Loucy (cell line): ENCODE measurements at regions not wholly inside any gene's neighbourhood (a gene's known extent, or its start where the extent isn't known, plus 50 kb on each side); places are given as distances from the start of the nearest gene placed in this dataset.

ENCODE experiments used
- H2AFZ ChIP-seq: fragments of 200-600 bp; sonication (generic); 2 replicates; pipeline ENCODE4 v1.6.0; 2016; ENCODE audit warnings: antibody characterized with exemption, mild to moderate bottlenecking, low read length, moderate library complexity
- H3F3A ChIP-seq: fragments of 200-600 bp; 2 replicates; pipeline ENCODE4 v1.6.0; 2016; ENCODE audit warnings: antibody characterized with exemption, low read depth, mild to moderate bottlenecking
- H3K27me3 ChIP-seq: fragments of 200-600 bp; sonication (generic); 2 replicates; pipeline ENCODE4 v1.6.1; 2014; ENCODE audit warnings: low read length, mild to moderate bottlenecking; ENCODE audit not compliant: insufficient read depth, poor library complexity, severe bottlenecking
- H3K36me3 ChIP-seq: fragments of 200-600 bp; sonication (generic); 2 replicates; pipeline ENCODE4 v1.6.1; 2016; ENCODE audit warnings: low read length; ENCODE audit not compliant: insufficient read depth
- H3K4me1 ChIP-seq: fragments of 200-600 bp; sonication (generic); 2 replicates; pipeline ENCODE4 v1.5.1; 2014; ENCODE audit warnings: low read length, mild to moderate bottlenecking; ENCODE audit not compliant: insufficient read depth, poor library complexity, severe bottlenecking
- H3K4me2 ChIP-seq: fragments of 200-600 bp; sonication (generic); 2 replicates; pipeline ENCODE4 v1.6.0; 2014; ENCODE audit warnings: antibody characterized with exemption, low read length, low read depth, mild to moderate bottlenecking; ENCODE audit not compliant: poor library complexity, severe bottlenecking
- H3K4me3 ChIP-seq: fragments of 200-600 bp; sonication (generic); 2 replicates; pipeline ENCODE4 v1.5.1; 2014; ENCODE audit warnings: low read length, mild to moderate bottlenecking, mixed read lengths; ENCODE audit not compliant: poor library complexity, severe bottlenecking
- H3K79me2 ChIP-seq: fragments of 200-600 bp; sonication (generic); 2 replicates; pipeline ENCODE4 v1.6.1; 2014; ENCODE audit warnings: low read length; ENCODE audit not compliant: insufficient read depth
- H3K9ac ChIP-seq: fragments of 200-600 bp; sonication (generic); 2 replicates; pipeline ENCODE4 v1.6.0; 2014; ENCODE audit warnings: mild to moderate bottlenecking, low read depth, low read length, moderate library complexity; ENCODE audit not compliant: poor library complexity, severe bottlenecking
- H3K9me2 ChIP-seq: fragments of 200-600 bp; sonication (generic); replicated peaks from 2 replicates; pipeline ENCODE4 v1.6.1; 2016; ENCODE audit warnings: low read depth, low read length, mixed read lengths
- H3K9me3 ChIP-seq: fragments of 200-600 bp; sonication (generic); 2 replicates; pipeline ENCODE4 v1.6.1; 2014; ENCODE audit warnings: mild to moderate bottlenecking, antibody characterized with exemption, low read length, low read depth; ENCODE audit not compliant: insufficient read depth
- H4K20me1 ChIP-seq: fragments of 200-600 bp; sonication (generic); 2 replicates; pipeline ENCODE4 v1.6.0; 2014; ENCODE audit warnings: antibody characterized with exemption, low read length, mild to moderate bottlenecking; ENCODE audit not compliant: insufficient read depth, poor library complexity, severe bottlenecking
- EZH2phosphoT487 ChIP-seq: fragments of 200-600 bp; IDR thresholded peaks from 2 replicates; pipeline ENCODE4 v1.6.1; 2018; ENCODE audit warnings: antibody characterized with exemption, mild to moderate bottlenecking, moderate library complexity, borderline replicate concordance
- TF ChIP-seq, protein P1 (sequence below): fragments of 200-600 bp; sonication (generic); conservative IDR thresholded peaks from 2 replicates; pipeline ENCODE4 v1.5.1; 2014; ENCODE audit warnings: mild to moderate bottlenecking, antibody characterized with exemption, low read length

DNA sequence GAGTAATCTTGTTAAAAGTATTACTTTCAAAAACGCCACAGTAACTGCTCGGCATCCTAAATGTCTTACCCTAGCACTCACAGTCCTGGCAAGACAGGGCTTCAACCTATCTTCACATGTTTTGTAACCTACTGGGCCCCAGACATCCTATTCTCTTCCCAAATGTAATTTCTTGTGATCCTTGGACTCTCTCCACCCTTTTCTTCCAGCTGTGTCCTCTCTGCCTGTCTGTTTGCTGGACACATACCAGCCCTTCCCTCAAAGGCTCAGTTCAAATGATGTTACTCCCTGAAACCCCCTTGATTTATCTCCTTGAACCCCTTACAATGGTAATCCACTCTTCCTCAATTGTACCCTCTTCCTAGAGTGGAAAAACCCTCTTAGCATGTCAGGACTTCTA is 60.1 kb upstream of the CNEP1R1 start:
- Histone ChIP-seq H3K4me3 (no peak overlapping the region), H3K4me2 (no peak overlapping the region), H3K36me3 (no peaks in the 10 kb centered on the region), H3K9me2 (no peaks in the 10 kb centered on the region), H3K4me1 (no peaks in the 10 kb centered on the region), H4K20me1 (no peaks in the 10 kb centered on the region), H3K27me3 (no peaks in the 10 kb centered on the region), H3K9me3 (no peaks in the 10 kb centered on the region), H2AFZ (no peak overlapping the region), H3K9ac (no peak overlapping the region), H3F3A (no peaks in the 10 kb centered on the region), H3K79me2 (no peaks in the 10 kb centered on the region)
- TF ChIP-seq, protein P1, sequence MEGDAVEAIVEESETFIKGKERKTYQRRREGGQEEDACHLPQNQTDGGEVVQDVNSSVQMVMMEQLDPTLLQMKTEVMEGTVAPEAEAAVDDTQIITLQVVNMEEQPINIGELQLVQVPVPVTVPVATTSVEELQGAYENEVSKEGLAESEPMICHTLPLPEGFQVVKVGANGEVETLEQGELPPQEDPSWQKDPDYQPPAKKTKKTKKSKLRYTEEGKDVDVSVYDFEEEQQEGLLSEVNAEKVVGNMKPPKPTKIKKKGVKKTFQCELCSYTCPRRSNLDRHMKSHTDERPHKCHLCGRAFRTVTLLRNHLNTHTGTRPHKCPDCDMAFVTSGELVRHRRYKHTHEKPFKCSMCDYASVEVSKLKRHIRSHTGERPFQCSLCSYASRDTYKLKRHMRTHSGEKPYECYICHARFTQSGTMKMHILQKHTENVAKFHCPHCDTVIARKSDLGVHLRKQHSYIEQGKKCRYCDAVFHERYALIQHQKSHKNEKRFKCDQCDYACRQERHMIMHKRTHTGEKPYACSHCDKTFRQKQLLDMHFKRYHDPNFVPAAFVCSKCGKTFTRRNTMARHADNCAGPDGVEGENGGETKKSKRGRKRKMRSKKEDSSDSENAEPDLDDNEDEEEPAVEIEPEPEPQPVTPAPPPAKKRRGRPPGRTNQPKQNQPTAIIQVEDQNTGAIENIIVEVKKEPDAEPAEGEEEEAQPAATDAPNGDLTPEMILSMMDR = no peak

DNA sequence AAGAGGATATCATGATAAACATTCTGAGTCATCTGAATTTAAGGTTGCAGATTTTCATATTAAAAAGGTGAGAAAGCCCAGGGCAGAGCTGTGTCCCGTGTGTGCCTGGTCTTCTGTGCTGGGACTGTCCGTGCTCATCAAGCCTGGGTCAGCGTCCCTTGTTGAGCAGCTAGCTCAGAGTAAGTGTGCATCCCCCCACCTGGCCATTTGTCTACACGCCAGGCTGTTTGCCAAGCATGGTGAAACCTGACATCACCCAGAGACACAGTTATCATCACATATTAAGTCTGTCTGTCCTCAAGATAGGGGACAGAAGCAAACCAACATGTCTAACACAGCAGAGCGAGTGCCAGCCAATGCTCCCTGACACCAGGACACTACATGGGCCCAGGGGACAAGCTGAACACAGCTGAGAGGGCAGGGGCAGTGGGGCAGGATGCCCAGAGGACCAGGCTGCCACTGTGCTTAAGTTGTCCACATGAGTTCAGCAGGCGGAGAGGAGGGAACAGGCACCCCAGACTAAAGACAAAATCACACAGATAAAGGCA is 57.9 kb upstream of the CNEP1R1 start:
- Histone ChIP-seq H3K36me3 (no peaks in the 10 kb centered on the region), H3K4me1 (no peaks in the 10 kb centered on the region), H3F3A (no peaks in the 10 kb centered on the region), H3K4me2 (no peak overlapping the region), H3K27me3 (no peaks in the 10 kb centered on the region), H3K9ac (no peak overlapping the region), H4K20me1 (no peaks in the 10 kb centered on the region), H3K9me3 (no peaks in the 10 kb centered on the region), H3K9me2 (no peaks in the 10 kb centered on the region), H3K79me2 (no peaks in the 10 kb centered on the region), H2AFZ (no peak overlapping the region), H3K4me3 (no peak overlapping the region)
- TF ChIP-seq EZH2phosphoT487 = no peak
- TF ChIP-seq, protein P1 = no peak

DNA sequence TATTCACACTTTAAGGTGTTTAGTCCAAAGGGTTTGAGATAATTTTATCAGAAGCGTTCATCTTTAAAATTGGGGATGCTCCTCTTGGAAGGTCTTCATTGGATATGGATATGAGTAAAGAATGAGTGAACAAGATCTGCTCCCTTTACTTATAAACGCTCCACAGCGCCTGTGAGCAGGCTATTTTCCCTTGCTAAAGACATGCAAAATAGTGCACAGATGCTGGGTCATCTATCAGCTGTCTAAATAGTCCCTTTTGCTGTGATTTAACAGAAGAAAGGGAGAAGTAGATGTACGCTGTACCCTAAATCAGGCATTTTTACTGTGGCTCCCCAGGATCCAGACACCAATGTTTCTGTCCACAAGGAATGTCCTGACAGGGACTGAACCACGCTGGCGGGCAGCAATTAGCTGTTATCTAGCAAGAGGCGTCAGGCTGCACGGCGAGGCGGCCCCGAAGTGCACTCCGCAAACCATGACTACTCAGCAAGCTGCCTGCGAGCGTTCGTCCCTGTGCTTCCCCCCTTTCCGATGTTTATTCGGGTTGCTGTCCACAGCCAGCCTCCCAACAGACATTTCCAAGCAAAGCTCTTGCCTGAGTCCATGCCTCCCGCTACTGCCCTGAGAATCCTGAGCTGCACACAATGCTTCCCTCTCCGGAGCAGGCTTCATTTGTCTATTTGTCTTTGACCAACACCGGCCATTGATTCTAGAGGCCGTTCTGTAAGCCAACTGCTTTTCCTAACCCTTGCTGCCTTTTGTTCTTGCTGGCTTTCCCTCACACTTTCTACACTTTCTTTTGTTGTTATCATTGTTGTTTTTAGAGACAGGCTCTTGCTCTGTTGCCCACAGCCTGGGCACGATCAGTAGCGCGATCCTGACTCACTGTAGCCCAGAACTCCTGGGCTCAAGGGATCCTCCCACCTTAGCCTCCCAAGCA is 55.7 kb upstream of the CNEP1R1 start:
- no peaks in the 10 kb centered on the region for H3K36me3 ChIP-seq
- H3K9me2 ChIP-seq = no peaks in the 10 kb centered on the region
- H2AFZ ChIP-seq = no peak overlapping the region
- H3K4me1 ChIP-seq = no peaks in the 10 kb centered on the region
- H3K9me3 ChIP-seq = no peaks in the 10 kb centered on the region
- no peaks in the 10 kb centered on the region for H4K20me1 ChIP-seq
- no peak overlapping the region for H3K9ac ChIP-seq
- H3F3A ChIP-seq = no peaks in the 10 kb centered on the region
- H3K79me2 ChIP-seq = no peaks in the 10 kb centered on the region
- no peak overlapping the region for H3K4me2 ChIP-seq
- TF ChIP-seq EZH2phosphoT487 = no peak
- TF ChIP-seq, protein P1 = no peak
- no peaks in the 10 kb centered on the region for H3K27me3 ChIP-seq
- H3K4me3 ChIP-seq = no peak overlapping the region
